ENCODE measurements at regions not wholly inside any gene's neighbourhood (a gene's known extent, or its start where the extent isn't known, plus 50 kb on each side); places are given as distances from the start of the nearest gene placed in this dataset.

DNA sequence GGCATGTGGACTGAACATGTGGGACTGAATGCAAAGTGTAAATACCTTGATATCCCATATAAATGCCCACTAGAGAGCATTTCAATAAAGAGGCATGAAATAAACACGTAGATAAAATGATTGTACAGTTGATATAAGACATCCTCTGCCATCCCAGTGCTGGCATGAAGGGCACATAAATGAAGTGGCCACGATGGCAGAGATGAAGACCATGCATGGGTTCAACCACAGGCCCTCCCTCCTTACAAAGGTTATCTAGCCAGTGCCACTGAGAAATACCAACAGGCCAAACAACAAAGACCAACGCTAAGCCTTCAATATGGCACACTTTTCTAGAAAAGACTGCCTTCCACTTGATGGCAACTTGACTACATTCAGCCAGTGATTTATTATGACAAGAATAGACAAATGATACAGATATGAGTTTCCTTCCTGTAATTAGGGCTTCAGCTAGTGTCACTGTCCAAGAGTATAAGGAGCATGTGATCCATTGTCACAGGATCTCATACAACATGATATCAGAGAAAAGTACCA, 493.9 kb upstream of the MAP2 start:
- no peak overlapping the region for H3K27ac ChIP-seq (ENCODE audit: low read length)
- H3K4me3 ChIP-seq (ENCODE audit: low read length in 2 of 2) = no peak overlapping the region
- H3K27me3 ChIP-seq (ENCODE audit: control insufficient read depth in 1 of 2, insufficient read depth in 2 of 2, low read length in 2 of 2) = no peaks in the 10 kb centered on the region
- no peaks in the 10 kb centered on the region for H3K9me3 ChIP-seq (ENCODE audit: control insufficient read depth in 2 of 2, low read length in 2 of 2)
- no peak overlapping the region for H3K9ac ChIP-seq (ENCODE audit: low read length in 2 of 2)
- no peaks in the 10 kb centered on the region for H3K36me3 ChIP-seq (ENCODE audit: control insufficient read depth in 2 of 2, insufficient read depth in 2 of 2, low read length in 2 of 2)
- H3K4me1 ChIP-seq (ENCODE audit: control insufficient read depth, insufficient read depth, low read length) = no peaks in the 10 kb centered on the region

- H3K9ac ChIP-seq (ENCODE audit: low read length in 2 of 2) = no peak overlapping the region
- no peaks in the 10 kb centered on the region for H3K36me3 ChIP-seq (ENCODE audit: control insufficient read depth in 2 of 2, insufficient read depth in 2 of 2, low read length in 2 of 2)
- H3K4me3 ChIP-seq (ENCODE audit: low read length in 2 of 2) = no peak overlapping the region
- H3K27ac ChIP-seq (ENCODE audit: low read length) = no peak overlapping the region
- H3K9me3 ChIP-seq (ENCODE audit: control insufficient read depth in 2 of 2, low read length in 2 of 2) = no peaks in the 10 kb centered on the region
- no peaks in the 10 kb centered on the region for H3K4me1 ChIP-seq (ENCODE audit: control insufficient read depth, insufficient read depth, low read length)
- no peaks in the 10 kb centered on the region for H3K27me3 ChIP-seq (ENCODE audit: control insufficient read depth in 1 of 2, insufficient read depth in 2 of 2, low read length in 2 of 2)
These were observed 488.3 kb upstream of the MAP2 start for GRCh38 chr2:208935531-208935930.

DNA sequence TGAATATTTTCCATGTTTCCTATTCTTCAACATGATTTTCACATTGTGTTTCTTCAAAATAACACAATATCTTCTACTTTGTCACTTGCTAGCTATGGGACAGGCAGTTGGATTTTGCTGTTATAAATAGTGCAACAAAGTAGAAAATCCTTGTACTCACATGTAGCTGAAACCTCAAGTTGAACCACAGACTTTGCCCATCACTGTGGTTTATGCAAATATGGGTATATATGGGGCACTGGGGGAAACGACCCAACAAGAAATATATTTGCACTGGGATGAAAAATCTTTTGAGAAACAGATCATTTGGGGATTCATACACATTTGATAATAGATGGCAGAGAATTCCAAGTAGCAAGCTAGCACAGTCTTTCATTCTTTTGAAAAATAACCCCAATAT, 486.3 kb upstream of the MAP2 start:
- Histone ChIP-seq H3K4me3 (ENCODE audit: low read length in 2 of 2) (no peak overlapping the region), H3K9me3 (ENCODE audit: control insufficient read depth in 2 of 2, low read length in 2 of 2) (no peaks in the 10 kb centered on the region), H3K27me3 (ENCODE audit: control insufficient read depth in 1 of 2, insufficient read depth in 2 of 2, low read length in 2 of 2) (no peaks in the 10 kb centered on the region), H3K36me3 (ENCODE audit: control insufficient read depth in 2 of 2, insufficient read depth in 2 of 2, low read length in 2 of 2) (no peaks in the 10 kb centered on the region), H3K9ac (ENCODE audit: low read length in 2 of 2) (no peak overlapping the region), H3K4me1 (ENCODE audit: control insufficient read depth, insufficient read depth, low read length) (no peaks in the 10 kb centered on the region), H3K27ac (ENCODE audit: low read length) (no peak overlapping the region)

DNA sequence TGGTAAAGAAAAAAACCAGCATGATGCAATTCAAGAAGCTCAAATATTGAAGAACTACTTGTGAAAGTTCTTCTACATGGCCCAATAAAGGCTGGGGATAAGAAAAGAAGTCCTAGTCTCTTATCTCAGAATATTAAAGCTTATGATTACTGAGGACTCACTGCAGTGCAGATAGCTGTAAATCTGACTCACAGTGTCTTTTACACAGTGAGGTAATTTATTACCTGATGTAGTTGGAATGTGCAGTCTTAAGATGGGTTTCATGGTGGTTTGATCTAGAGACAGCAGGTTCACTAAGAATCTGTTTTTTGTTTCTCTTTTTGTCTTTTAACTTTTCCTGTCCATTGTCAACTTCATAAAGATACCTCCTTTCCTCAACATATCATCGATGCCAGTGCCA, 484.0 kb upstream of the MAP2 start:
- H3K9me3 ChIP-seq (ENCODE audit: control insufficient read depth in 2 of 2, low read length in 2 of 2) = no peaks in the 10 kb centered on the region
- no peaks in the 10 kb centered on the region for H3K27me3 ChIP-seq (ENCODE audit: control insufficient read depth in 1 of 2, insufficient read depth in 2 of 2, low read length in 2 of 2)
- no peaks in the 10 kb centered on the region for H3K36me3 ChIP-seq (ENCODE audit: control insufficient read depth in 2 of 2, insufficient read depth in 2 of 2, low read length in 2 of 2)
- H3K4me3 ChIP-seq (ENCODE audit: low read length in 2 of 2) = no peak overlapping the region
- no peak overlapping the region for H3K27ac ChIP-seq (ENCODE audit: low read length)
- H3K4me1 ChIP-seq (ENCODE audit: control insufficient read depth, insufficient read depth, low read length) = no peaks in the 10 kb centered on the region
- no peak overlapping the region for H3K9ac ChIP-seq (ENCODE audit: low read length in 2 of 2)

GRCh38 chr2:208945719-208946256, 478.1 kb upstream of the MAP2 start:
- no peaks in the 10 kb centered on the region for H3K9me3 ChIP-seq (ENCODE audit: control insufficient read depth in 2 of 2, low read length in 2 of 2)
- H3K4me1 ChIP-seq (ENCODE audit: control insufficient read depth, insufficient read depth, low read length) = no peaks in the 10 kb centered on the region
- H3K36me3 ChIP-seq (ENCODE audit: control insufficient read depth in 2 of 2, insufficient read depth in 2 of 2, low read length in 2 of 2) = no peaks in the 10 kb centered on the region
- H3K4me3 ChIP-seq (ENCODE audit: low read length in 2 of 2) = no peak overlapping the region
- H3K9ac ChIP-seq (ENCODE audit: low read length in 2 of 2) = no peak overlapping the region
- no peak overlapping the region for H3K27ac ChIP-seq (ENCODE audit: low read length)
- H3K27me3 ChIP-seq (ENCODE audit: control insufficient read depth in 1 of 2, insufficient read depth in 2 of 2, low read length in 2 of 2) = no peaks in the 10 kb centered on the region

GRCh38 chr2:208948073-208948472, 475.8 kb upstream of the MAP2 start:
- Histone ChIP-seq H3K27me3 (ENCODE audit: control insufficient read depth in 1 of 2, insufficient read depth in 2 of 2, low read length in 2 of 2) (no peaks in the 10 kb centered on the region), H3K9me3 (ENCODE audit: control insufficient read depth in 2 of 2, low read length in 2 of 2) (no peaks in the 10 kb centered on the region), H3K36me3 (ENCODE audit: control insufficient read depth in 2 of 2, insufficient read depth in 2 of 2, low read length in 2 of 2) (no peaks in the 10 kb centered on the region), H3K27ac (ENCODE audit: low read length) (no peak overlapping the region), H3K9ac (ENCODE audit: low read length in 2 of 2) (no peak overlapping the region), H3K4me1 (ENCODE audit: control insufficient read depth, insufficient read depth, low read length) (no peaks in the 10 kb centered on the region), H3K4me3 (ENCODE audit: low read length in 2 of 2) (no peak overlapping the region)

DNA sequence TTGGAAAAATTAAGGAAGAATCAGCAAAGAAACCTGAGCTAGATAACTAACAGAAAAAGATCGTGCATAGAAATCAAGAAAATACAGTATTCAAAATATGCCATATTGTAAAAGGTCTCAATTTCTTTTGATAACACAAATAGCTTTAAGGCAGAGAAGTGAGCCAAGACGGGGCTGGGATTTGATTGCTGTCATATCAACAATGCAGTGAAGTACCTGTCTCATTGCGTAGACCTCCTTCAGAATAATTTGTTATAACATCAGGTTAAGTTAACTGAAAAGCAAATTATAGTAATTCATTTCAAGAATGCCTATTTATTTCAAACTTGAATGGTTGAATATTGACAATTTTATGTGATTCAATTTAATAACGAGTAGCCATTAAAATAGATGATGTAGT, 453.8 kb upstream of the MAP2 start:
- H3K27me3 ChIP-seq (ENCODE audit: control insufficient read depth in 1 of 2, insufficient read depth in 2 of 2, low read length in 2 of 2) = no peaks in the 10 kb centered on the region
- H3K27ac ChIP-seq (ENCODE audit: low read length) = no peak overlapping the region
- H3K9ac ChIP-seq (ENCODE audit: low read length in 2 of 2) = no peak overlapping the region
- H3K9me3 ChIP-seq (ENCODE audit: control insufficient read depth in 2 of 2, low read length in 2 of 2) = no peaks in the 10 kb centered on the region
- no peaks in the 10 kb centered on the region for H3K4me1 ChIP-seq (ENCODE audit: control insufficient read depth, insufficient read depth, low read length)
- H3K36me3 ChIP-seq (ENCODE audit: control insufficient read depth in 2 of 2, insufficient read depth in 2 of 2, low read length in 2 of 2) = no peaks in the 10 kb centered on the region
- no peak overlapping the region for H3K4me3 ChIP-seq (ENCODE audit: low read length in 2 of 2)

DNA sequence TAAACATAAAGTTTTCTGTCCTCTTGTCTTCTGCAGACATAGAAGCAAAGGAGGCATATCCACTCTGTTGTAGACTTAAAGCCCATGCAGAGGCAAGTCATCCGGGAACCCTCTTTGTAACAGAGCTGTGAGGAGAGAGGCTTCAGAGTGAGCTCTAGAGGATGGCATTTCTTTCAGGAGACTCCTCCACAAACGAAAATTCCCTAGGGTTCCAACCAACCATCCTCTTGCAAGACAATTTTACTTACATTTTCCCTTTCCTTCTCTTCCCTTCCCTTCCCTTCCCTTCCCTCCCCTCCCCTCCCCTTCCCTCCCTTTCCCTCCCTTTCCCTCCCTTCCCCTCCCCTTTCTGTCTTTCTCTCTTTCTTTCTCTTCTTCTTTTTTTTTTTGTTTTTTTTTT, 446.3 kb upstream of the MAP2 start:
- Histone ChIP-seq H3K4me3 (ENCODE audit: low read length in 2 of 2) (no peak overlapping the region), H3K4me1 (ENCODE audit: control insufficient read depth, insufficient read depth, low read length) (no peaks in the 10 kb centered on the region)

DNA sequence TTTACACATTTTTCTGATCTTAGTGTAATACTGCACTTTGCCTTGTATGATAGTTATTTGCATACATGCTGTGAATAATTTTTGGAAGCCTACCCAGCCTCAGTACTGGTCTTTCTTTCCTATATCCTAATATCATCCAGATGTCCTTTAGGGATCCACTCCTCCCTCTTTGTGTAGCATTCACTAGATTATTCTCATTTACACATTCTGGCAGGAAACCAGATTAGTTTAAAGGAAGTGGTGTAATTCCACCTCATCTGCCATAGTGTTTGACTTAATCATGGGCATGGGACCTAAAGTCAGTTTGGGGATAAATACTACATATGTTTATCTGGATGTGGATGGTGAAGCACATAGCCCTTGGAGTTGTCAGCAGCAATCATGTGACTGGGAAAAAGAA, 444.9 kb upstream of the MAP2 start:
- Histone ChIP-seq H3K4me1 (ENCODE audit: control insufficient read depth, insufficient read depth, low read length) (no peaks in the 10 kb centered on the region), H3K4me3 (ENCODE audit: low read length in 2 of 2) (no peak overlapping the region), H3K9ac (ENCODE audit: low read length in 2 of 2) (no peak overlapping the region), H3K27me3 (ENCODE audit: control insufficient read depth in 1 of 2, insufficient read depth in 2 of 2, low read length in 2 of 2) (no peaks in the 10 kb centered on the region), H3K36me3 (ENCODE audit: control insufficient read depth in 2 of 2, insufficient read depth in 2 of 2, low read length in 2 of 2) (no peaks in the 10 kb centered on the region), H3K9me3 (ENCODE audit: control insufficient read depth in 2 of 2, low read length in 2 of 2) (no peaks in the 10 kb centered on the region), H3K27ac (ENCODE audit: low read length) (no peak overlapping the region)

More for the DNA sequence above, 446.3 kb upstream of the MAP2 start:
- Histone ChIP-seq H3K27ac (ENCODE audit: low read length) (no peak overlapping the region), H3K9me3 (ENCODE audit: control insufficient read depth in 2 of 2, low read length in 2 of 2) (no peaks in the 10 kb centered on the region), H3K9ac (ENCODE audit: low read length in 2 of 2) (no peak overlapping the region), H3K36me3 (ENCODE audit: control insufficient read depth in 2 of 2, insufficient read depth in 2 of 2, low read length in 2 of 2) (no peaks in the 10 kb centered on the region), H3K27me3 (ENCODE audit: control insufficient read depth in 1 of 2, insufficient read depth in 2 of 2, low read length in 2 of 2) (no peaks in the 10 kb centered on the region)

DNA sequence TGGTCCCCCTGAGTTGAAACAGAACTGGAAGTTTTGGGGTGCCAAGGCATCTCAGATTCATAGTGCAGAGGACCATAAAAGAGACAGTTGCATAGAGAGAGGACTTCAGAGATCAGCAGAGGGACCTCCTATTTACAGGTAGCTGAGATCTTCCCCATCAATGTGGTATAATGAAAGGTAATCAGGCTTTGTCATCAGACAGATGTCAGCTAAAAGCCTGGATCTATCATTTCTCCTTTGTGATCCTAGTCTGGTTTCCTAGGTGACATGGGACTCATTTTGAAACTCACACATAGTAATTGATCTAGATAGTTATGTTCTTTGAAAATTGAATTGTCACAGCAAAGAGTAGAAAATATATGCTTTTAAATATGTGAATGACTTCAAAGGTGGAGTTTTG, 443.5 kb upstream of the MAP2 start:
- Histone ChIP-seq H3K36me3 (ENCODE audit: control insufficient read depth in 2 of 2, insufficient read depth in 2 of 2, low read length in 2 of 2) (no peaks in the 10 kb centered on the region), H3K27me3 (ENCODE audit: control insufficient read depth in 1 of 2, insufficient read depth in 2 of 2, low read length in 2 of 2) (no peaks in the 10 kb centered on the region), H3K27ac (ENCODE audit: low read length) (no peak overlapping the region), H3K4me1 (ENCODE audit: control insufficient read depth, insufficient read depth, low read length) (no peaks in the 10 kb centered on the region), H3K9me3 (ENCODE audit: control insufficient read depth in 2 of 2, low read length in 2 of 2) (no peaks in the 10 kb centered on the region), H3K9ac (ENCODE audit: low read length in 2 of 2) (no peak overlapping the region), H3K4me3 (ENCODE audit: low read length in 2 of 2) (no peak overlapping the region)

DNA sequence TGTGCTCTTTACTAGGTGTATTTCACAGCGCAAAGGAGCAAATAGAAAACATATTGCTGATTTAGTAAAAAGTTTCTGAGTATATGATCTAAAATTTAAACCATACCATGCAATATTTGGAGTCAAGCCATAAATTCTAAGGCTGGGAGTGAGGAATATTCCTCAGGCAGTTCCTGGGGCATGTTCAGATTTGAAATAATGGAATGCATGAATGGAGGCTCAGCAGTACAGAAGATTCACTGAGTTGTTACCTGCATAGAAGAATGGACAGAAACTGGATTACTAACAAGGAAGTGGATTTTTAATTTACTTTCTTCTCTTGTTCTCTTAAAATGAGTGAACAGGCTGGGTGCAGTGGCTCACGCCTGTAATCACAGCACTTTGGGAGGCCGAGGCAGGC, 441.0 kb upstream of the MAP2 start:
- Histone ChIP-seq H3K36me3 (ENCODE audit: control insufficient read depth in 2 of 2, insufficient read depth in 2 of 2, low read length in 2 of 2) (no peaks in the 10 kb centered on the region), H3K4me1 (ENCODE audit: control insufficient read depth, insufficient read depth, low read length) (no peaks in the 10 kb centered on the region), H3K9ac (ENCODE audit: low read length in 2 of 2) (no peak overlapping the region), H3K27ac (ENCODE audit: low read length) (no peak overlapping the region), H3K27me3 (ENCODE audit: control insufficient read depth in 1 of 2, insufficient read depth in 2 of 2, low read length in 2 of 2) (no peaks in the 10 kb centered on the region), H3K9me3 (ENCODE audit: control insufficient read depth in 2 of 2, low read length in 2 of 2) (no peaks in the 10 kb centered on the region), H3K4me3 (ENCODE audit: low read length in 2 of 2) (no peak overlapping the region)
